ENCODE measurements at regions not wholly inside any gene's neighbourhood (a gene's known extent, or its start where the extent isn't known, plus 50 kb on each side); places are given as distances from the start of the nearest gene placed in this dataset.

DNA sequence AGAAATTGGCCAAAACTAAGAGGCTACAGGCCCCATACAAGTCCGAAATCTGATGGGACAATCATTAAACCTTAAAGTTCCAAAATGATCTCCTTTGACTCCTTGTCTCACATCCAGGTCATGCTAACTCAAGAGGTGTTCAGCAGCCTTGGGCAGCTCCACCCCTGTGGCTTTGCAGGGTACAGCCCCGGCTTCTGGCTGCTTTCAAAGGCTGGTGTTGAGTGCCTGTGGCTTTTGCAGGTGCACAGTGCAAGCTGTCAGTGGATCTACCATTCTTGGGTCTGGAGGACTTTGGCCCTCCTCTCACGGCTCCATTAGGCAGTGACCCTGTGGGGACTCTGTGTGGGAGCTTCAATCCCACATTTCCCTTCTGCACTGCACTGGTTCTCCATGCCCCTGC, 329.1 kb upstream of the MAD2L1 start:
- TF ChIP-seq, protein P1, sequence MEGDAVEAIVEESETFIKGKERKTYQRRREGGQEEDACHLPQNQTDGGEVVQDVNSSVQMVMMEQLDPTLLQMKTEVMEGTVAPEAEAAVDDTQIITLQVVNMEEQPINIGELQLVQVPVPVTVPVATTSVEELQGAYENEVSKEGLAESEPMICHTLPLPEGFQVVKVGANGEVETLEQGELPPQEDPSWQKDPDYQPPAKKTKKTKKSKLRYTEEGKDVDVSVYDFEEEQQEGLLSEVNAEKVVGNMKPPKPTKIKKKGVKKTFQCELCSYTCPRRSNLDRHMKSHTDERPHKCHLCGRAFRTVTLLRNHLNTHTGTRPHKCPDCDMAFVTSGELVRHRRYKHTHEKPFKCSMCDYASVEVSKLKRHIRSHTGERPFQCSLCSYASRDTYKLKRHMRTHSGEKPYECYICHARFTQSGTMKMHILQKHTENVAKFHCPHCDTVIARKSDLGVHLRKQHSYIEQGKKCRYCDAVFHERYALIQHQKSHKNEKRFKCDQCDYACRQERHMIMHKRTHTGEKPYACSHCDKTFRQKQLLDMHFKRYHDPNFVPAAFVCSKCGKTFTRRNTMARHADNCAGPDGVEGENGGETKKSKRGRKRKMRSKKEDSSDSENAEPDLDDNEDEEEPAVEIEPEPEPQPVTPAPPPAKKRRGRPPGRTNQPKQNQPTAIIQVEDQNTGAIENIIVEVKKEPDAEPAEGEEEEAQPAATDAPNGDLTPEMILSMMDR (optimal IDR thresholded peaks at IDR 0.05 in 1 of 3, IDR thresholded peaks at IDR 0.05 in 1 of 3, conservative IDR thresholded peaks at IDR 0.05 in 1 of 3; ENCODE audit: extremely low read depth in 1 of 3, insufficient read depth in 2 of 3, low read length in 3 of 3) = no peak
- TF ChIP-seq EZH2 (IDR thresholded peaks at IDR 0.05; ENCODE audit: low read length) = no peak
